NCI-H2171 treated with DMSO at 0.1 percent for 48 hours (cell line): ENCODE measurements at regions not wholly inside any gene's neighbourhood (a gene's known extent, or its start where the extent isn't known, plus 50 kb on each side); places are given as distances from the start of the nearest gene placed in this dataset.

Source experiments
- DNase-seq: peaks from one replicate; lab custom pipeline; 2025; lab: John Stamatoyannopoulos, UW

DNA sequence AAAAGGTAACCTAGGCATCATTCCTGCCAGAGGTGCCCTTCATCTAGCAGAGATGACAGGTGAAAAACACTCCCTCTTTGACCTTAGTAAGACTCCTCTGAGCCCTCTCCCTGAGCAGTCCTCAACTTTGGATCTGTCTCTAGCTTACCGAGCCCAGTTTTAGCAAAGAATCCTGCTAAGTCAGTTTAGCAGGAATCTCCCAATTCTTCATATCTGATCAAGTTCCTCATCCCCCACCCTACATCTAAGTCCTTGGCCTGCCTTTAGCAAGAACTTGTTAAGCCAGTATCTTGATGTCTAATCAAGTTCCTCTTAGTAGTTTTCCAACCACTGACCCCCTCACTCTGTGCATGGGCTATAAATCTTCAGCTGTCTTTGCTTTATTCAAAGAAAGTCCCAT is 235.6 kb downstream of the OMA1 start:
- DNase-seq: no peak

DNA sequence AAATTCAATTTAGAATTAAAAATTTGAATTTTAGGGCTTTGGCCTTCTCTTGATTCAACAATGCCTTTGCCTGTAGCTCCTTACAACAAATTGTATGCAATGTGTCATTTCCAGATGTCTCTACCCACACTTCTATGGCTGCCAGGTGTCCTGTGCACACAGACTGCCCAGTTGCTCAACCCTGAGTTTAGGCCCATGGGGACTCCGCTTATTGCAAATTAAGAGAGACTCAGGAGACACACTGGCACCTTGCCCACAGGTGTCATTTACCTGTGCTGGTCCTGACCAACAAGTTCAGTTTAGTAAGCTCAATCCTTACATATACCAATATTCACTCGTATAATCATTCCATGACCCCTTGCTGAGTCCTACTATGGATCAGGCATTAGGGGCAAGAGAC is 236.1 kb downstream of the OMA1 start:
- DNase-seq: no peak

DNA sequence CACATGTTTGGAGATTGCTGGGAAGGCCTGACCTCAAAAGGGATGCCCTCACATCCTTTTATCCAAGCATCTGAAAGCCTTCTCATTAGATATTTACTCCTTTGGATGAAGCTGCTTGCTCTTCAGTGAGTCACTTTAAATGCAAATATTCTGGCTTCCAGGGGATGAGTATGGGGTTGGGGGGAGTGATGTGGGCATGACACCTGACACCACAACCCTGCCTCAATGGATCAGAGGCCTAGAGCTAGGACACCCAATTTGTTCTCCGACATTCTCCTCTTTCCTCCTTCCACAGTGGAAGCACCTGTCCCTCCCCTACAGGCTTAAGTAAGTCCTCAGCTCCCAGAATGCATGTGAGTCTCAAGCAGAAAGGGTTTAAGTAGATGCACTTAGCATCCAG is 238.3 kb downstream of the OMA1 start:
- DNase-seq: no peak

DNA sequence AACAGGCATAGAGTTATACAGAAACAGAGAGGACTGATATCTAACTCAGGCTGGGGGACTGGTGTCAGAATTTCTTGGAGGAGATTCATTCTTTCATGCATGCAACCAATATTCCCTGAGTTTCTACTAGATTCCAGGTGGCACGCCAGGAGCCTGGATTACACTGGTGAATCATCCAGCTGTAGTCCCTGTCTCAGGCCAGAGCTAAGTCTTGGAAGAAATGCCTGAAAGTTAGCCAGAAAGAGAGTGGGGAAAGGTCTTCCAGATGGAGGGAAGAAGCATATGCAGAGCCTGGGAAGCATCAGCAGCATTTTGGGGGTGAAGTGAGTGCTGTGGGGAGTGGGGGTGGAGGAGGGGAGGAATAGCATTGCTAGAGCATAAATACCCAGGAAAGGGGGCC is 239.1 kb downstream of the OMA1 start:
- no peak for DNase-seq

DNA sequence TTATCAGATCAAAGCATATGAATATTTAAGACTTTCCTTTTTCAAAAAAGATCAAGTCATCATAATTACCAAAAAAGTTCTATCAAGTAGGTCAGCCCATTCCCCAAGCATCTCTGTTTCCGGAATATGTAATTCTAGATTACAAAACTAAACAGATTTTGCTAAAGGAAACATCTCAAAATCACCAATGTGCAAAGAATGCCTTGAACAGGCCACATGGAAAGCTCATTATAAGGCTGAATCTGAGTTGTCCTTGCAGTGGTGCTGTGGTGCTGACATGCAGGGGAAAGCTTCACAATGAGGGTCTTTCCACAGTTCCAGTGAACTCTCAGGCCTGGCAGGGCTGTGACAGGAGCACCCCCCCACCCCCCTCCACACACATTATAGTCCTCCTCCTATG is 240.9 kb downstream of the OMA1 start:
- no peak for DNase-seq

DNA sequence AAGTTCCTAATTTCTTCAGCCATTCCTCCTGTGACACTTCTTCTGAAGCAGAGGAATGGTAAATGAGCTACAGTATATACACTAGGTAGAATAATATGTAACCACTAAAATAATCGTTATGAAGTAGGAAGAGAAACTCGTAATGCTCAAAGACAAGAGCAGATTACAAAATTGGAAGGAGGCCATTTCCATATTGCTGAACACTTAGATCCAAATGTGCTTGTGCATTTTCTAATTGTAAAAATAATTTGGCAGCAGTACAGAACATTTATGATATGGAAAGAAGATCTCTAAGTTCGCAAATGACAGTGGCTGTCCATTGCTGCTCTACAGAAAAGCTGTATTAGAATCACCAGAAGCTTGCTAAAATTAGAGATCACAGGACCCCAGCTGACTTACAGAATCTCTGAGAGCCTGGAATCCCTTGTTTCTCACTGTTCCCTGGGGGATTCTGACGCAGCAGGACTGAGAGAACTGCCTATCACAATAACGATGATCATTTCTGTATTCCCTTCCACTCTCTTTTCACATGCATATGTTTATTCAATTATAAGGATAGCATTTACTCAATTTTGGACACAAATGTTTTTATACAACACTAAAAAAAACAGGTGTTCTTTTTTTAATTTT is 242.1 kb downstream of the OMA1 start:
- peak; percentile 45 for DNase-seq

DNA sequence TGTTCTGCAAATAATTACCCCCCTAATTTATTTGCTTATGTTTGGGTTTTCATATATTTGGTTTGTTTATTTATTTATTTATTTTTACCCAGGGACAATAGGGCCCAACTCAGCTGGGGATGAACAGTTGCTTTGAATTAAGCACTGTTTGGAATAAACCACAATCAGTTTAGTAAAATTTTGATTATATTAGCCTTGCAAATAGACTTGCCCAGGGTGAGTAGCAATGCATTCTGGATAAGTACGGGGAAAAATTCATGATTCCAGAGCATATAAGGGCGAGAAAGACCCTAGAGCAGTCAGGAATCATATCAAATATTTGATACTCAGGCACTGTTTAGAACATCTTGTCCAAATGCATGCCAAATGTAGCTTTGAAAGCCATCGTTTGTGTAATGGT is 242.7 kb downstream of the OMA1 start:
- DNase-seq: no peak

DNA sequence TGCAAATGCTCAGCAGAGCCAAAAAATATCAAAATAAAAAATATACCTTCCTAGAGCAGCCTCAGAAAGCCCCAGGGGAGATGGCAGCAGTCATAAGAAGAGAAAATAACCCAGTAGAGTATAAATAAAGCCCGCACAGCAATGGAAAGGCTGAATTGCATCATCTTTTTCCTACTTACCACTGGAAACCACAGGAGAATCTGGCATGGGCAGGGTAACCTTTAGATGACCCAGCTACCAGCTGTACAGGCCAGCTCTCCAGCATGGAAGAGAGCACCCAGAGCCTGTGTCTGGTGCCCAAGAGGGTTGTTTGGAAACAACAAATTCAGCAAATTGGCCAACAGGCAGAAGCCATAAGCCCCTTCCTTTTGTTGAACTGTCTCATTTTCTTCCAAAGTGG is 253.1 kb downstream of the OMA1 start:
- DNase-seq: peak; percentile 9

DNA sequence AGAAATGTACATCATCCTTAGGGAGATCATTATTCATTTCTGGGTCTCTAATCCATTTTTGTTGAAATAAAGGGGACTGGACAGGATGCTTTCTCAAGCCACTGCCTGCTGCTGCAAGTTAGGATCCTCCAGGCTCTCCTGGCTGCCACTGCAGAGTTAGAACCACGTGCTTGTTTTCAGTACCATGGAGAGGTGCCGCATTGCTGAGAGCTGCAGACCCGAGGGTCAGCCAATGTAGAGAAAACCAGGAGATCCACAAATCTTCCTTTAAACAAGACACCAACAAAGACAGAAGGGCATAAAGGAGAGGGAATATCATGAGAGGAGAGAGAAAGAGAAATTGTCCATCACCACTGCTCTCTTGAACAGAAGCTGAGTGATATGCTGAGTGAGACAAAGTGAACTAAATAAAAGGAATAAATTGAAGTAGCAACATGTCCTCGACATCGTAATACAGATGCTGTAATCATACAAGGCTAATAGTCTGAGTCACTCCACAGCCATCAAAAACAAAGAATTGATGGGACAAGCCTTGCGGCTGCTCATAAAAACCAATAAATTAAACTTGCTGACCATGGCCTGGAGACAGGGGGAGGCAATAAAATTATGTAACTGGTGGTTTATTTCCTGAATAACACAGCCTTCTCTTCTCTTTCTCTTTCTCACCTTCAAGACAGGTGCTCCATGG is 255.7 kb downstream of the OMA1 start:
- no peak for DNase-seq

DNA sequence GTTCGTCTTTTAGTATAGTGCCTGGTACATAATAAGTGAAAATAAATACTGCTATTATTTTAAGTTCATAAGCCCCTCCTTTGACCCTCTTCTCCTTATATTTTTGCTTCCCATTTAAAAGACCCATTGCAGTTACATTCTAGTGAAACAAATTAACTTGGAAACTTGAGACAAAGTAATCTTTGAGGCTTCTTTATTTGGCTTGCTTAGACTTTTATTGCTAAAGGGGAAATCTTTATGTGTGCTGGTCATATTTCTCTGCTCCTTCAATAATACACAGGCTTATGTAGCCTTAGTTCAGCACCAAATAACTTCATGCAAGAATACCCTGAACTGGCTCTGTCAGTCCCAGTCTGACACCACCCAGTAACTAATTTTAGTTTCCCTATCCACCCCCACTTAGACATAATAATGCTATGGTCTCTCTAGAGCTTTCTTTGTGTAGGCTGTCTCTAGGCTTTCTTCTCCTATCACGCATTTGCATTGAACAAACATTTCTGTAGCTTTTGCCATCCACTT is 257.8 kb downstream of the OMA1 start:
- no peak for DNase-seq

DNA sequence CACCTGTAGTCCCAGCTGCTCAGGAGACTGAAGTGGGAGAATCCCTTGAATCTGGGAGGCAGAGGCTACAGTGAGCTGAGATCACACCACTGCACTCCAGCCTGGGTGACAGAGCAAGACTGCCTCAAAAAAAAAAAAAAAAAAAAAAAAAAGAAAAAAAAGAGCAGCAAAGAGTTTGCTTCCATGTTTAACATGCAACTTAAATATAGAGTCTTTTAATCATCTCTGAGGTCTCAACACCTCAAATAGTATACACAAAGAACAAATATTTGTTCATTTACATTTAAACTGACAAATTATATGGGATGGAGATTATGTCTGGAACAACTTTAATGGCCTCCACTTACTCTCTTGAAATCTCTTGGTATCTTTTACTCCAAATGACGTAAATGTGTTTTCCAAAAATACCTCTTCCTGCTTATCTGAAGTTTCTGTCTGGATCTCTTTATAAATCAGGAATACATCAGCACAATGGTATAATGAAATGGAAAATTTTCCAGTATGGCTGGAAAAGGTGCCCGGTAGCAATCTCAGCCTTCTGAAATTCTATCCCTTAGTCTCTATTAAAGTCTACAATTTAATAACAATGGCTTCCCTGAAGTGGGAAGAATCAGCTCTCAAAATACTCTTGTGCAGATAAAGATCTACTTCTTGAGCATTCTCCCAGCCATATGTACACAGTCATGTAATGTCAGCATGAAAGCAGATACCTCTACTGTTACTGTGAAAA is 258.5 kb downstream of the OMA1 start:
- DNase-seq: peak; percentile 68

DNA sequence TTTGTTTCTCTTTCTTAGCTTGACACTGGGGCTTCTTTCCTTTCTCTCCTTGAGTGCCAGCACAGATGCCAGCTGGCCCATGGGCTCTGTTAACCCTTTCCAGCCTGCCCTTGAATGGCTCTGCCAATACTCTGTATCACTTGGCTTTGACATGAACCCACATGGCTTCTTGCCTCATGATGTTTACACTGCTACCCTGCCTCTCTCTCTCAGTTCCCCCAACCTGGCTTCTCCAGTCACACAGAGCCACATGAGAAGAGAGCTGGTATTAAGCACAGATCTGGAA is 262.4 kb downstream of the OMA1 start:
- no peak for DNase-seq

DNA sequence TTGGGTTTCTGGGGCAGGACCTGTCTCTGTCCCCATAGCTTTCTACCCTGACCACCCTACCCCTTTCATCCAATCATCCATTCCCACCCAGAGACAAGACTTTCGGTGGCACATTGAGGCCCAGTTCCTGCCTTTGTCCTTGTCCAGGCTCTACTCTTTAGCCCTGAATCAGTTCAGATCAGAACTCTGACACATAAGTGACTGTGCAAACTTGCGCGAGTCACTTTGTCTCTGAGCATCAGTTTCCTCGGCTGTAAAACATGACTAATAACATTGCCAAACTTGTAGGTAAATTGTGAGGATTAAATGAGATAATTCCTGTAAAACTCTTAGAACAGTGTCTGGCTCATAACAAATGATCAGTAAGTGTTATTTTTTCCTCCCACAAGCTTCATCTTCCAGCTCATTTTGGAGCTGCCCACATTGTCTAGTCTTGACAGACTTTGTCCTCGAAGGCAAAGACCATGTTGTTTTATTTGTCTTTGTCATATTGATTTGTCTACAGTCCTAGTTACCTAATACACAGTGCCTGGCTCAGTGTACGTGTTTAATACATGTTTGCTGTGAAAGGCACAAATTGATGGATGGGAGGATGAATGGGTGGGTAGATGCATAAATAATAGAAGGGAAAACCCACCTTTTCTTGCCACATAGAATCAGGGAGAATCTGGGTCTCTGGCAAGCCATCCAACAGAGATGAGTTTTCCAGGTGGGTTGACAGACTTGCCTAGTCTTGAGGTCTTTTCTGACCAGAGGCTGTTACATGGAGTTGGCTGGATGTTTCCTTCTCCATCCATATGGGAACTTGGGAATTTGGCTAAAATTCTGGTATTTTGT is 262.9 kb downstream of the OMA1 start:
- DNase-seq: no peak

DNA sequence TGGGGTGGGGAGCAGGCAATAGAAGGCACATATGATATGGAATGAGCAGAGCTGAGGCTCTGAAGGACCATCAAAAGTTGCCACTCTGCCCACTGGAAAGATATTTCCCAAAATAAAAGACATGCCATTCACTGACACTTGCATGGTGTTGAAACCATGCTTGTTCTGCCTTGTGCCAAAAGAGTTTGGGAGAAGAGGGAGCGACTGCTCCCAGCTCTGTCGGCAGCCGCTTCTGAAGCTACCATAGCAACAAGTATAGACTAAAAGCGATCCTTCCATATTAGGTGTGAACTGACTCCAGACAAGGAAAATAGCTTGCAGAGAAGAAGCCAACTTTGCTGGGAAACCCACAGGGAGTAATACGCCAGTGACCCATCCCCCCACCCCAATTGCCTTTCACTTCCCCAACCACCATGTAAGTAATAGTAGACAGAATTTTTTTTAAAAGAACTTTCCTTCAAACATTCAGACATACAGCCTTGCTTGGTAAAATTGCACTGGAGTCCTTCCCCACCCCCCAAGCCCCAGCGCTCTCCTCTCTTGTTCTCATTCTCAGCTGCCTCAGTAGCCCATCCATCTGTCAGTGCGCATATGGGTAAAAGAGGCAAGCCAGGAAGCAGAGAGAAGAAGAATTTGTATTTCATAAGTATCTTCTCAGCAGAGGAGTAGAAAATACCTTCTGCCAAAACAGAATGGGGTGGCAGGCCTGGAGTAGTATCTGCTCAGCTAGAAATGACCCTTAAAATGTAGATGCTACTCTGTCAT is 263.7 kb downstream of the OMA1 start:
- no peak for DNase-seq

DNA sequence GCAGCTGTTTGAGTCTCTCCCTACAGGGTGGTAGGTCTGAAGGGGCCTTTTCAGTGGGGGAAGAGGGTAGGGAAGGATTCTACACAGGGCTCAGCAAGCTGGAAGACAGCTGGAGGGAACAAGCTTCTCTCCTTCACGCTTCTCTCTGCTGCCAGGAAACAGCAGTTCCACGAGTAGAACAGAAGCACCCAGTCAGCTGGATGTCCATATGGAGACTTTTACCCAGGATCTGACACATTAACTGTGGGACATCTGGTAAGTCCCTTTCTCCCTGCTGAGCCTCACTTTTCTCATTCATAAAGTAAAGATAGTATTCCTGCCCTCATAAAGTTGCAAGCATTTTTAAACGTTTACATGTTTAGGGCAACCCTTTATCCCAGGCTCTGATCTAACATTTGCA is 280.3 kb downstream of the OMA1 start:
- peak; percentile 91 for DNase-seq

DNA sequence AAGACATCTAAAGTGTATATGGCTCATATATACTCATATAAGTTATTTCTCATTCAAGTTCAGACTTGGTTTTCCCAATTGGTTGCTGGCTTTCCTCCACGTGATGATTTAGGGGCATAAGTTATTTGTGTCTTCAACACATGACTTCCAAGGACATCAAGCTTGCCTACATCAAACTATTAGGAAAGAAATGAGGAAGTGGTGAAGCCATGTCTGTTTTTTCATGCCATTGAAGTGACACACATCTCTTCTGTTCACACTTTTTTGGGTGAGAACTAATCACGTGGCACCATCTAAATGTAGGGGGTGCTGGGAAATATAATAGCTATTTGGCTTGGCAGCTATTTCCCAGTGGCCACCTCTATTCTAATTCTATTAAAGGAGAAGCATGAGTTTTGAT is 282.1 kb downstream of the OMA1 start:
- DNase-seq: no peak

DNA sequence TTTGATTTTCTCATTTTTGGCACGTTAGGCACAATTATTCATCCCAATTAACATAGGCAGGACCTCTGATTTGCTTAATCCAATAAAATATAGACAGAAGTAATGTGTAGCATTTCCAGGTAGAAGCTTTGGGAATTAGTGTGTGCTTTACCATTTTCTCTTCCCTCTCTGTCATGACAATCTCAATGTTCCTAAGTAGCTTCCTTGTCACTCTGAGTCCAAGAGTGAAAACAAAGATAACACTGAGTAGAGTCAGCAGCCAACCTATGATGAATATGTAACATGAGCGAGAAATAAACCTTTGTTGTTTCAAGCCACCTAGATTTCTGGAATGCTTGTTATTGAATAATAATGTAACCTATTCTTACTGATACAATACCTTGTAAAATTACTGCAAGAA is 283.8 kb downstream of the OMA1 start:
- DNase-seq: no peak

DNA sequence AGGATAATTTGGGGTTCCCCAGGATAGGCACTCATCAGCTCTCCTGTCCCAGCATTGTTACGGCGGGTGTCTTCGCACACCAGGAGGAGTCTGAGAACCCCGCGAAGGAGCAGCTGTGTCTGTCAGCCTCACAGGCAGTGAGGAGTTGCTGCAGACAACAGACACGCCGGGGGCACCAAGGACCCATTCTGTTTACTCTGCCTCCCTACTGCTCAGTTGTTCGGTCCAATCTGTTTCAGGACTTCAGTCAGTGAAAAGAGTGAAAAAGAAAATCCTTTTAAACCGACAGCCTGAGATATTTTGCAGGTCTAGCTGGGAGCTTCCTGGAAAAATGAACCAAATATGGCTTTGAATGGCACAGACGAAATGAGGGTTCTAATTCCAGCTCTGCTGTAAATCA is 288.4 kb downstream of the OMA1 start:
- no peak for DNase-seq

DNA sequence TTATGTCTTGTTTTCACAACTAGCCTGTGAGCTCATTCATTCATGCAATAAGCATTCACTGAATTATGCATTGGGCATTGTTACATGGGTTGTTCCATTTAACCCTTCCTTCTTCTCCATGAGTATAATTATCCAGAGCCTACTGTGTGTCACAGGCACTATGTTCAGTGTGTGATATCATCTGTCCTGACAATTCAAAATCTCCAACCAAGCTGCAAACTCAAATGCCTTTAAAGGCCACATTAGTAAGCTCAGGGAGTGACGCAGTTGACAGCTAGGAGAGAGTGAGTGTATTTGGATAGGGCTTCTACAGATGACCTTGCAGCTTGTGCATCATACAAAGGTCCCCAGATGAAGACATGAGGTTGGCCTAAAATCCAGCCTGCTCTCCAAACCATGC is 289.5 kb downstream of the OMA1 start:
- no peak for DNase-seq

DNA sequence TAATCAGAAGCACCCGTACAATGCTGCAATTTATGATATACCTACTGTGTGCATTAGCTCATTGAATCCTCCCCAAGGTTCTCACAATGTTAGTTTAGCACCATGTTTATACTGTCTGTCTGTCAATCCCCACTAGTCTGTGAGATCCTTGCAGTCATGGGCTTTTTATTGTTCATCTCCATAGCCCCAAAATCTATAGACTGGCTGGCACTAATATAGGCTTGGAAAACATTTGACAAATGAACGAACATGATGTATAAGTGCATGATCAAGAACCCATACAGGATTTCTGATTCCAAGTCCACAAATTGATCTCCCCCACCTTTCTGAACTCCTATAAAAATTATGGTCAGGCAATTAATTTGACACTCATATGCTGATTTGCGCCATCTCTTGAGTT is 290.0 kb downstream of the OMA1 start:
- no peak for DNase-seq

DNA sequence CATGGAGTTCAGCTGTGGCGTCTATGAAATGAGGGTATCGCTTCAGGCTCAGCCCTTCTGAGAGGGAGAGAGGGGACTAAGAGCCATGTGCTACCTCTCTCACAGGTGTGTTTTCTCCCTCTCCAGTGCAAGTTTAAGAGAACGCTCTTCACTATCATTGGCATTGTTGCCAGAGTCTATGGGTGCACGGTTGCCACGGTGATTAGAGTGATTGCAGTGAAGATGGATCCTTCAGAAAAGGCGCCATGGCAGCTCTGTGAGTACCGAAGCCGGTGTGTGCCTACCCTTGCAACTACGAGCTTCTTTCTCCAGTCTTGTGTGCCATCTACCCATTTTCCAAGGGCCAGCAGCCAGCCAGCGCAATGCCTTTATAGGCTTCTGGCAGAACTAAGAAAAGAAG is 290.5 kb downstream of the OMA1 start:
- no peak for DNase-seq

DNA sequence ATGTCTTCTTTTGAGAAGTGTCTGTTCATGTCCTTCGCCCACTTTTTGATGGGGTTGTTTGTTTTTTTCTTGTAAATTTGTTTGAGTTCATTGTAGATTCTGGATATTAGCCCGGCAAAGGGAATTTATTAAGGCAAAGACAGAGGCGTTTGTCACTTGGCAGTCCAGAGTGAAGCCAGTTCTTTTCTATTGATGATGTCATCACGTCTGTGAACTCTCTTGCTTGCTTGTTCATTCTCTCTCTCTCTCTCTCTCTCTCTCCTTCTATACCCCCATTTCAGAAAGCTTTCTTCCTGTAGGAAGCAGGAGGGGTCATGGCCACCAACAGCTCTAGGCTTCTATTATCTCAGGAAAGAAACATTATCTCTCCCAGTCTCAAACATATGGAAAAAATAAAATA is 291.3 kb downstream of the OMA1 start:
- no peak for DNase-seq
